ENCODE measurements at regions not wholly inside any gene's neighbourhood (a gene's known extent, or its start where the extent isn't known, plus 50 kb on each side); places are given as distances from the start of the nearest gene placed in this dataset.

- DNase-seq (ENCODE audit: low spot score) (no peak), ATAC-seq (ENCODE audit: low read depth) (peak; percentile 33; the same call in 1 of the 3 replicates)
- TF ChIP-seq CTCF (IDR thresholded peaks at IDR 0.05; ENCODE audit: poor library complexity, severe bottlenecking) = no peak
- Histone ChIP-seq H3K27me3 (ENCODE audit: insufficient read depth, poor library complexity, severe bottlenecking) (no peaks in the 10 kb centered on the region), H3K4me3 (ENCODE audit: severe bottlenecking) (no peak overlapping the region), H3K4me1 (ENCODE audit: insufficient read depth, poor library complexity, severe bottlenecking) (peaks cover 8% of the 10 kb centered on the region), H3K36me3 (ENCODE audit: low read depth) (no peaks in the 10 kb centered on the region), H3K9me3 (ENCODE audit: severe bottlenecking) (no peaks in the 10 kb centered on the region), H3K27ac (ENCODE audit: poor library complexity, severe bottlenecking) (no peak overlapping the region)
Measured at GRCh38 chrY:14436546-14436945, 87.8 kb upstream of the NLGN4Y start.

- Histone ChIP-seq H3K27me3 (ENCODE audit: insufficient read depth, poor library complexity, severe bottlenecking) (no peaks in the 10 kb centered on the region), H3K9me3 (ENCODE audit: severe bottlenecking) (no peaks in the 10 kb centered on the region), H3K27ac (ENCODE audit: poor library complexity, severe bottlenecking) (peak overlapping the region; percentile 39), H3K4me3 (ENCODE audit: severe bottlenecking) (no peak overlapping the region), H3K36me3 (ENCODE audit: low read depth) (no peaks in the 10 kb centered on the region), H3K4me1 (ENCODE audit: insufficient read depth, poor library complexity, severe bottlenecking) (peaks cover 8% of the 10 kb centered on the region)
- no peak for DNase-seq (ENCODE audit: low spot score)
- TF ChIP-seq CTCF (IDR thresholded peaks at IDR 0.05; ENCODE audit: poor library complexity, severe bottlenecking) = no peak
- no peak for ATAC-seq (ENCODE audit: low read depth)
Measured at GRCh38 chrY:14437626-14438025, 86.7 kb upstream of the NLGN4Y start.

GRCh38 chrY:14438395-14438794, 85.9 kb upstream of the NLGN4Y start:
- no peak overlapping the region for H3K4me3 ChIP-seq (ENCODE audit: severe bottlenecking)
- peak overlapping the region; percentile 39 for H3K27ac ChIP-seq (ENCODE audit: poor library complexity, severe bottlenecking)
- no peak for ATAC-seq (ENCODE audit: low read depth)
- no peak for DNase-seq (ENCODE audit: low spot score)
- no peaks in the 10 kb centered on the region for H3K27me3 ChIP-seq (ENCODE audit: insufficient read depth, poor library complexity, severe bottlenecking)
- no peak for TF ChIP-seq CTCF (IDR thresholded peaks at IDR 0.05; ENCODE audit: poor library complexity, severe bottlenecking)
- no peaks in the 10 kb centered on the region for H3K9me3 ChIP-seq (ENCODE audit: severe bottlenecking)
- H3K4me1 ChIP-seq (ENCODE audit: insufficient read depth, poor library complexity, severe bottlenecking) = peaks cover 8% of the 10 kb centered on the region
- H3K36me3 ChIP-seq (ENCODE audit: low read depth) = no peaks in the 10 kb centered on the region

- TF ChIP-seq CTCF (IDR thresholded peaks at IDR 0.05; ENCODE audit: poor library complexity, severe bottlenecking) = no peak
- Histone ChIP-seq H3K36me3 (ENCODE audit: low read depth) (no peaks in the 10 kb centered on the region), H3K4me3 (ENCODE audit: severe bottlenecking) (no peak overlapping the region), H3K27me3 (ENCODE audit: insufficient read depth, poor library complexity, severe bottlenecking) (no peaks in the 10 kb centered on the region), H3K9me3 (ENCODE audit: severe bottlenecking) (no peaks in the 10 kb centered on the region), H3K4me1 (ENCODE audit: insufficient read depth, poor library complexity, severe bottlenecking) (peaks cover 6% of the 10 kb centered on the region), H3K27ac (ENCODE audit: poor library complexity, severe bottlenecking) (peak overlapping the region; percentile 8)
- peak; percentile 51; the same call in 2 of the 3 replicates for ATAC-seq (ENCODE audit: low read depth)
- no peak for DNase-seq (ENCODE audit: low spot score)
Measured at GRCh38 chrY:14444550-14444949, 79.8 kb upstream of the NLGN4Y start.

GRCh38 chrY:14468151-14468683, 56.1 kb upstream of the NLGN4Y start:
- ATAC-seq (ENCODE audit: low read depth) = peak; percentile 42; the same call in 1 of the 3 replicates
- Histone ChIP-seq H3K4me3 (ENCODE audit: severe bottlenecking) (no peak overlapping the region), H3K36me3 (ENCODE audit: low read depth) (no peaks in the 10 kb centered on the region), H3K27ac (ENCODE audit: poor library complexity, severe bottlenecking) (no peak overlapping the region), H3K4me1 (ENCODE audit: insufficient read depth, poor library complexity, severe bottlenecking) (no peaks in the 10 kb centered on the region), H3K9me3 (ENCODE audit: severe bottlenecking) (no peaks in the 10 kb centered on the region), H3K27me3 (ENCODE audit: insufficient read depth, poor library complexity, severe bottlenecking) (no peaks in the 10 kb centered on the region)
- DNase-seq (ENCODE audit: low spot score) = no peak
- TF ChIP-seq CTCF (IDR thresholded peaks at IDR 0.05; ENCODE audit: poor library complexity, severe bottlenecking) = no peak
